HuH-7.5 (cell line): ENCODE measurements at regions not wholly inside any gene's neighbourhood (a gene's known extent, or its start where the extent isn't known, plus 50 kb on each side); places are given as distances from the start of the nearest gene placed in this dataset.

Experiments used
- DNase-seq: peaks from one replicate; pipeline ENCODE4 v3.0.0; 2011; ENCODE audit warnings: low spot score

DNA sequence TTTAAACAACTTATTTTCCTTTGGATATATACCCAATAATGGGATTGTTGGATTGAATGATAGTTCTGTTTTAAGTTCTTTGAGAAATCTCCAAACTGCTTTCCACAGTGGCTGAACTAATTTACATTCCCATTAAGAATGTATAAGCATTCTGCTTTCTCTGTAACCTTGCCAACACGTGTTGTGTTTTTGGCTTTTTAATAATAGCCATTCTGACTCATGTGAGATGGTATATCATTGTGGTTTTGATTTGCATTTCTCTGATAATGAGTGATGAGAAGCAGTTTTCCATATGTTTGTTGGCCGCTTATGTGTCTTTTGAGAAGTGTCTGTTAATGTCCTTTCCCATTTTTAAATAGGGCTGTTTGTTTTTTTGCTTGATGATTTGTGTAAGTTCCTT, 155.6 kb upstream of the PITX2 start:
- no peak for DNase-seq

DNA sequence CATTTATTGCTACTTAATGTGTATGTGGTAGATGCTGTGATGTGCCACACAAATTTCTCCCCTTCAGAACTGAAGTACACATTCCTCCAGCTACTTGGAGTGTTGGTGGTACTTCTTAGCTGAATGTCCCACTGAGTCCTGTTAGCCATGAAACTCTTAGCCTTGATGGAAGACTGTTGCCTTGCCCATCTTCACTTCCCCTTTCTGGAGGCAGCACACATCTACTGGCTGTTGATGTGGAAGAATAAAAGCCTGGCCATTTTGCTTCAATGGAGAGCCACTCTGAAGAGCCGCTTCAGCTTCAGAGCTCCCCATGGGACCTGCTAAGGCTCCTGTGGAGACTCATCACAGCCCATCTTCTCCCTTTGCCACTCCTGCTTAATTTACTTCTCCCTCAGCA, 157.7 kb upstream of the PITX2 start:
- no peak for DNase-seq

DNA sequence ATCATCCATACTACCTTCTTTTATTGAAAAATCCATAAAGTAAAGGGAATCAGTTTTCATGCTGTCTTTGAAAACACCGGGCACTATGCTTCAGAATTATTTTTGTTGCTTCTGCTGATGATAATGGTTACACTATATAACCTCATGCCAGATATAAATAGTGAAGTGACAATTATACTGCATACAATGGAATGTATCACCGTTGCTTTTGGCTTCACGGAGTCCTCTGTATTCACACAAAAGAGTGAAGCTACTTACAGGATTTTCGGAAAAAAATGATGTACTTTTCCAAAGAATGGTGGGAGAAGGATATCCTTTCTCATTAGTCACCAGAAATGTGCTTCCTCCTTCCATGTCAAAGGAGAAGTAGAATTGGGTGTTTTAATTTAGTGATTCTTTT, 159.1 kb upstream of the PITX2 start:
- no peak for DNase-seq

DNA sequence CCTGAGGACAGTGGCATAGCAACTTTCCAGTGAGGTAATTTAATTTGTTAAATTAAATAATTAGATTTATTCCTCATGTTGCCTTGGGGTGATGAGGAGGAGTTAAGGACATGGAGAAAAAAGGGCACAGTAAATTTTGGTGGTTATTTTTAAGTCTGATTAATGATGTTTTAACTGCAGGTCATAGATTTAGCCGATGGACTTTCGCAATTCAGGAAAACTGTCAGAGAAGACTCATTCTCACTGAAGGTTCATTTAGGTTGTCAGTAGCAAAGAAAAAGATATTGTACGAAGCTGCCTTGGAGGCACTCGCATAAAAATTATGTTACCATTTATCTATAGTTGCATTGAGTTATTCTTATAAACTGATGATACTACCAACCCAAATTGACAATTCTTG, 164.2 kb upstream of the PITX2 start:
- no peak for DNase-seq

DNA sequence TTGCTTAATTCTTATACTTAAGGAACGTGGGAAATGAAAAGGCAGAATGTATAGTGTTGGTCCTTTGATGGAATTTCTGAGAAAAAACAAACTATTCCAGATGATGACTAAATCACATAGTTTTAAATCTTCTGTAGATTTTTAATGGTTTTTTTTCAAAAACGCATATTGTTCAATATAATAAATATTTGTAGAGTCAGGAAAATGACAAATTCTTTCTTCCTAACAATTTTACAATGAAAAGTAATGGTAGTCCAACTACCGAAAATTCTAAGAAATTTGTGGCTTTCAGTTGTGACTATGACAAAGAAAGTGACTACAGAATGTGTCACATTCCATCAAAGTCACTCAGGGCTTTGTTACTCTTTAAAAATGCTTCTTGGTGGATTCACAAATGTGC, 164.8 kb upstream of the PITX2 start:
- DNase-seq, result no peak

DNA sequence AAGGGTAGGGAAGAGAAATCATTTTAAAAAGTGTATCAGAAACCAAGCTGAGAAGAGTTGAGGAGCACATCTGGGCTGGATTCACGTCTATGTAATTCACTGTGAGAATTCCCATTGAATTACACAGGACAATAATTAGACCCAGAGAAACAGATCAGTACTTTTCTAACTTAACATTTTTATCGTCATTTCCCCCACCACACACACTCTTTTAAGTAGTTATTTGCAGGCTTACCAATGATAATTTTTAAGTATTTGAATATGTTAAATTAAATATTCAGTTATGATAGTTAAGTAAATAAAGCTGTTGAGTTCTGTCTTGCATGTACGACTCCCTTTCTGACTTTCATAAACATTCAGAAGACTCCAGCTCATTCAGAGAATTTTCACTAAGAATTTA, 165.4 kb upstream of the PITX2 start:
- no peak for DNase-seq

DNA sequence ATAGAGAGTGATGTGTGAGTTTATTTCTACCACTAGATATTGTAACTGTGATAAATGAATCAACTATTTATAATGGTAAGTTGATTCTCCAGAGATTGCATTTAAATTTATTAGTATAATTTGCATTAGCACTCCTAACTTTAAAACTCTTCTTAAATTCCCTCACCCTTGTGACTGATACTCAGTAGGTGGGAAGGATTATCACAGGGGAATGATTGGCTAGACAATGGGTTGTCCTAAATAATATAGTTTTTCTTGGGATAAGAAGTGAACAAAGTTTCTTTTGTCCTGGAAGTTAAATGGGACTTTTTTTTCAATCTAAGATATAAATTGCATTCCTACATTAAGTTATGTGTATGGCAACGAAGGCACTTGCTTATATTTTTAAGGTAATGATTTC, 169.2 kb upstream of the PITX2 start:
- no peak for DNase-seq

DNA sequence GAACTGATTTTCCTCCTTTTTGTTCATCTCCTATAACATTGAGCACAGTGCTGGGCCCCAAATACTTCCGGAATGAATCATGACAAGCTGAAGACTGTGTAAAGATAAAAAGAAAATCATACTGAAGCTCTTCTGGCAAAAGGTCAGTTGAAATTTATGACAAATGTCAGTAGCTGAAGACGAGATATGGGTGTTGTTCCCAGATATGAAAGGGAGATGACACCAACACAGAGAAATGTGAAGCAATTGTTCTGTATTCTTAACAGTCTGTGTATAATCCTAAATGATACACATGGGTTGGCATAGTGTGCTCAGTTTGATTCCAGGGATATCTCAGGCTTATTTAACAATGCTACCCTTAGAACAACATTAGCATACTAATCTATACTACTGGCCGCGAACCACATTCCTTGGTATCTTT, 170.5 kb upstream of the PITX2 start:
- no peak for DNase-seq

DNA sequence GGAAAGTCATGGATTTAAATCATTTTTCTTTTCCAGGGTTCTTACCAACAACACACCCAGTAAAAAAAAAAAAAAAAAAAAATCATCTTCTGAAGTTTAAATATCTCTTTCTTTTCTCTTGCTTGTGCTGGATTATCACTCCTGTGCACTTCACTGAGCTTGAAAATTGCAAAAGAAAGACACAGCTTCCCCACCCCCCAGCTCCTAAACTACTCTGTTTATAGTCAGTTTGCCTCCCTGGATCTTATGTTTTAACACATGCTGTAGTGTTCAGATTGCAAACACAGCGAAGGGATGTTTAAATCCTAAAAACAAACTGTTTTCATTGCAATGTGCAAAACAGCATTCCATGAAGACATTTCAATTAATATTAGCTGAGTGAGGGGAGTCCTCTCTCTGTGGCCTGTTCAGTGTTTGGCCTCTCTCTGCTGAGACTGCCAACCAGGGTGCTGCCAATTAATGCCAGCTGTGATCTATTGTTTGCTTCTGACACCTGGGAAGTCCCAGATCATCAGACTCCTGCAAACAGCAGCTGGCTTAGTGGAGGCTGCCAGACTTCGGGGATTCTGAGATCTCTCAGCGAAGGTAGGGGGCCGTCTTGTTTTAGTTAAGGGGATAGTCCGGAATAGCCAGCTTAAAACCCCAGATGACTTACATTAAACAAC, 171.1 kb upstream of the PITX2 start:
- DNase-seq, result no peak

DNA sequence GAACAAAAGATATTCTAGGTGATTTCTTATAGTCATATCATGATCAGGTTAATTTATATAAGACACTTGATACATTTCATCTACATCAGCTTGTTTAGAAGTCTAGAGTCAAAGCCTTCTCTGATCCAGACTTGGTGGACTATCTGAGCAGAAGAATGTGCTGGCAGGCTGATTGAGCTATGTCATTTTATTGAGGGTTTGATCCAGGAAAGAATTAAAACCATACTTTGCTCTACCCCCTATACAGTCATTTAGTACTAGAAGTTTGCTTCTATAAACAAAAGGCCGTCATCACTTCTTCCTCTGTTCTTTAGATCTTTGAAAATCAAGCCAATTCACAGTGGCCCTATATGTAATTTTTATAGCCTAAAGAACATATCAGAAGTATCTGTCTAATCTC, 173.1 kb upstream of the PITX2 start:
- DNase-seq, result no peak

DNA sequence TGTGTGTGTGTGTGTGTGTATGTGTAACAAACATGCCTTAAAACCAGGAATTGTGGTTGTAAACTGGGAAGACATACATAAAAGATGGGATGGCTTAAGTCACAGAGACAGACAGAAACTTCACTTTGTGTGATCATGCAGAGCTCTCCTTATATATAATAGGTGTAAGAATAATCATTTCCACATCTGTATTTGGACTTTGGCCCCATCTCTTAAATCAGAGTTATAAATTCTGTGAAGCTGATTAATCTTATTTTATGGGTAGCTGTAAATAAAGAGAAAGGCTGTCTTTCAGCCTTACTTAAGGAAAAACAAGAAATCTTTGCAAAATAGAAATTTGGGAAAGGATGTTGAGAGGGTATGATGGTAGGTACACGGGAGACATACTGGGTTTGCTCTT, 174.6 kb upstream of the PITX2 start:
- DNase-seq, result no peak

DNA sequence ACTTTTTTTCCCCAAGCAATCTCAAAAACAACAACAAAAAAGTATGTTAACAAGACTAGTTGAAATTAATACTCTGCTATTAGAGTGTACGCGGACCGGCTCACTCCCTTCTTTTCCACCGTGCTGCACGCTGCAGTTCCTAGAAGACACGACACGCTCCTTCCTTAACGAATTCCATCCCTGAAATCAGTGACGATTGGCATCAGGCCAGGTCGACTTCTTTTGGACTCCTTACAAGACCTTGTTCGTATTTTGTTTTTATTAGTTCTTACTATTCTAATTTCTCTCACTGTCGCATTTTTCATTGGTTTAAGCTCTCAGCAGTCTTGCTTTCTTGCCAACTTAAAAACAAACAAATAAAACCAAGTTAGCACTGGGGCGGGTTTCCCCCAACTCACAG, 175.8 kb upstream of the PITX2 start:
- DNase-seq, result no peak

DNA sequence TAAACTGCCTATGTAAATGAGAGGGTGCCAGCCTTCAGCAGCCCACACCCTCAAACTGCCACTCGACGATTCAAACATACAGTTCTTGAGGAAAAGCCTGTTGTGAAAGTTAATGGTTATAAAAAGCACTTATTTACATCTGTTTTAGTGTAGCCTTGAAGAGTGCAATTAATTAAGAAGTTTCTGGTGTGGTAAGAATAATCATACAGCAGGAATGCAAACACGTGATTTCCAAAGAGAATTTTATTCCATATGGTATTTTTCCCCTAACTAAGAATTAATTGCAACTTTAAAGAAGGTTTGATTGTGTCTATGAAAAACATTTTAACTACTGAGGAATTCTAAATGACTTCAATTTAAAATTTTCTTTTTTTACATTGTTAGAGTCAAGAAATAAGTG, 176.3 kb upstream of the PITX2 start:
- DNase-seq, result no peak

DNA sequence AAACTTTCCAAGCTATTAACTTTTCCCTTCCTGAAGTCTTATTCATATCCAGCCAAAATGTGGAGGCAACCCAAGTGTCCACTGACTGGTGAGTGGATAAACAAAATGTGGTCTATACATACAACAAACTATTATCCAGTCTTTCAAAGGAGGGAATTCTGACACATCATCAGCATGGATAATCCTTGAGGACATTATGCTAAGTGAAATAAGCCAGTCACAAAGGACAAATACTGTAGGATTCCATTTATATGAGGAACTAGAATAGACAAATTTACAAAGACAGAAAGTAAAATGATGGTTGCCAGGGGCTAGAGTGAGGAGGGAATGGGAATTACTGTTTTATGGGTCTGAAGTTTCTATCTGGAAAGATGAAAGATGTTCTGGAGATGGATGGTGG, 178.7 kb upstream of the PITX2 start:
- DNase-seq, result no peak

DNA sequence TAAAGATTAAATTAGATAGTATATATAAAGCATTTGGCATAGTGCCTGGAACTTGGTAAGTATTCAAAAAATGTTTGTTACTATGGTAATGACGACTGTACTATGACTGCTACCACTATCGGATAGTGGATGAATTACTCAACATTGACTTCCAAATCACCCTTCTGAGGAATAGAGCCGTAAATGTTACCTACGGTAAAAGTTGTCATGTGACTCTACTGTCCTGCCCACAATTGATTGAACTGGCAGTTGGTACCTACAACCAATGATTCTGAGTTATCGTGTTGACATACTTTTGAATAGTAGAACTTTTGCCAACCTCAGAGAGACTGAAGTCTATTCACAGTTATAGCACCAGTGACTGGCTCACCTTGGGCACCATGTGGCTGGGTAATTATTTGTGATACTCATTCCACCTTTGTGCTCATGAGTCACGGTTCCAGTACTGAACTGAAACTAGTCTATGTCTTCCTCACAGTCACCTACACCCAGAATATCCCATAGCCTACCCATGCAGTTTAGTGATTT, 185.5 kb upstream of the PITX2 start:
- no peak for DNase-seq

DNA sequence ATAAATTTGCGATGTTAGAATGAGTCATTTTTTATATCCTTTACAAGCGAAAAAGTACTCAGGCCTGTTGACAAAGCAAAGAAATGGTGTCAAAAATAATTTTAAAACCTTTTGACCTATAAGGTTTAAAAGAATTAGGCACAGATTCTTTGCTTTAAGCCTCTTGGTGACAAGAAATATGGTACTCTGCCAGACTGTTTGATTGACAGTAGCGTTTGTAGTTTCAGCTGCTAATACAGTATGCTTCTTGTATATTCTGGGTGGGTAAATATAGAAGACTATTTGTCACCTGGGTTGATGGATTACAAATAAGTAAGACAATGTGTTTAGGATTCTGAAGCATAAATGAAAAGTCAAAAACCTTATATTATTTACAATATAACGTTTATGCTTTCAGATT, 193.1 kb upstream of the PITX2 start:
- no peak for DNase-seq

DNA sequence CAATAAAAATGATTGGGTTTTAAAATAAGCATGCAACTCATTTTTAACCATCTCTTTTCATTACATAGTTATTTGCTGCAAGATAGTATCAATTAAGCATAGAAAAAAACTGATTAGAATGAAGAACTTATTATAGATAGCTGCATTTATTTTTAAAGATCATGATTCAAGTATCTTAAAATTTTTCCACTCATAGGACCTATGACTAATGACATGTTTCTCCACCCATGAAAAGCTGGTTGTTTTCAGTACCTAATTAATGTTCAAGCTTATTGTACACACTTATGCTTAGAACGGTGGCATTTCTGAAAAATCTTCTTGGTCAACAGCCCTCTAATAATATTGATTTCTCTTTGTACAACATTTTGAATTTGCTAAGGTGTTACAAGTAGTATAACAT, 193.5 kb upstream of the PITX2 start:
- no peak for DNase-seq

DNA sequence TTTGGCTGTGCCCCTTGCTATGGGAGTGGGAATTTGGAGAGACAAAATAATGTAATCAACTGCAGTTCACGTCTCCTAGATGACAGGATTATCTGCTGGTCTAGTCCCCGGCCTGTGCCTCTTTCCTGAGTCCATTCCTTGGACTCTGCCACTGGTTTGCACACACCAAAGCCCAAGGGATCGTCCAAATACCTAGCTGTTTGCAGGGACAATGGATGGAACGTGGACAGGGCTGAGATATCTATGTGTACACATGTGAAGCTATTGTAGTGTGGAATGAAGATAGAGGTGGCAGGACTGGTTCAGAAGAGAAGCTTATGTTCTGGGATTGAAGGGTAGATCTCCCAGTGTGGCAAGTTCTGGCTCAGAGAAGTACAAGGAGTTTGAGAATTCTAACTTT, 198.3 kb upstream of the PITX2 start:
- DNase-seq, result no peak

DNA sequence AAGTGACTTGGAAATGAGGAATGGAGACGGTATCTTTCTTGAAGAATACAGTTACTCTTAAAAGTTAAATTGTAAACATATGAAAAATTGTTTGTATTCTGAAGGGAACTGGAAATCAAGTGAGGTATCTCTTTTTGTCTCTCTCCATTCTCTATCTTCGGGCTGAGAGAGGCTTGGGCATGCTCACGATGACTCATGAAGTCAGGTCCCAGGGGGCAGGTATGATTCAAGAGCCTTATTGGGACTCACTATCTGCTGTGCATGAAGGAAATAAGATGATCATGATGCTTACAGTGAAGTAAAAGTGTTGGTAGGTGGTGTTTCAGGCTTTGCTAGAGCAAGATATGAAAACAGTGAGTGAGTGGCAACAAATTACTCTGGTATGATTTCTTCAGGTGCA, 200.4 kb upstream of the PITX2 start:
- DNase-seq, result no peak

DNA sequence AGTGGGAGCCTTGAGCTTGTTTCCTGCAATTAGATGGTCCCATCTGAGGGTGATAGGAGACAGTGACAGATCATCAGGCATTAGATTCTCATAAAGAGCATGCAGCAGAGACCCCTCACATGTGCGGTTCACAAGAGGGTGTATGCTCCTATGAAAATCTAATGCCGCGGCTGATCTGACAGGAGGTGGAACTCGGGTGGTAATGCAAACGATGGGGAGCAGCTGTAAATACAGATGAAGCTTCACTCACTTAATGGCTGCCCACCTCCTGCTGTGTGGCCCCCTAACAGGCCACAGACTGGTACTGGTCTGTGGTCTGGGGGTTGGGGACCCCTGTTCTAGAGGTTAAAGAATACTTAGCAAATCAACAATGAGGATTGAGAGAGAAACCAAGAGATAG, 201.5 kb upstream of the PITX2 start:
- no peak for DNase-seq

DNA sequence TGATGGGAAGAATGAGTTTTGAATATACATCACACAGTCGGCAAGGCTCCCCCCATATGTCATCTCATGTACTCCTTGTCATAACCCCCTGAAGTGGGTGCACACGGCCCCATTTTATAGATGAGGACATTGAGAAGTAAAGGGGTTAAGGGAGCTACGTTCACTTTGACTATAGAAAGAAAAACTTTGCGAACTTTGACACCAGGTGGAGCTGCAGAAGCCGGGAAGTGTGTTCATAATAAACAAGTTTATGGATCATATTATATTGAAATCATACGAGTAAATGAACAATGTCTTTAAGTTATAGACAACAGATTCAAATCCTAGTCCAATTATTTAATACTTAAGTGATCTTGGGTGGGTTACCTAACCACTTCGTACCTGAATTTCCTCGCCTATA, 203.8 kb upstream of the PITX2 start:
- no peak for DNase-seq

DNA sequence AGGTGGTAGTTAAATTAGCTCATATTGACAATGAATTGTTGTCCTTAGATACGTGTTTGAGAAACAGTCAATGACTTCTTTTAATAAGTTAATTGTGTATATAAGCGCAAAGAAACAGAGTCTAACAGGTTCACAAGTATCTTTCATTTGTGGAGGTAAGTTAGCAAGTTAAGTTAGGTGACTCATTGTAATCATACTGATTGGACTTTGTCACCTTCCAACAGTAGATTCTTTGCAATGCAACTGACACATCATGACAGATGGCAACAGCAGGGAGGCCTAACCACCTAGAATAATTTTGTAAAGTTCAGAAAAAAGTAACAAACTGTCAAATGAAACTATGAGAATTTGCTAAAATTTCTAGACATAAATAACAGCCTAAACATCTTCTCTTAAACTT, 207.6 kb upstream of the PITX2 start:
- no peak for DNase-seq

DNA sequence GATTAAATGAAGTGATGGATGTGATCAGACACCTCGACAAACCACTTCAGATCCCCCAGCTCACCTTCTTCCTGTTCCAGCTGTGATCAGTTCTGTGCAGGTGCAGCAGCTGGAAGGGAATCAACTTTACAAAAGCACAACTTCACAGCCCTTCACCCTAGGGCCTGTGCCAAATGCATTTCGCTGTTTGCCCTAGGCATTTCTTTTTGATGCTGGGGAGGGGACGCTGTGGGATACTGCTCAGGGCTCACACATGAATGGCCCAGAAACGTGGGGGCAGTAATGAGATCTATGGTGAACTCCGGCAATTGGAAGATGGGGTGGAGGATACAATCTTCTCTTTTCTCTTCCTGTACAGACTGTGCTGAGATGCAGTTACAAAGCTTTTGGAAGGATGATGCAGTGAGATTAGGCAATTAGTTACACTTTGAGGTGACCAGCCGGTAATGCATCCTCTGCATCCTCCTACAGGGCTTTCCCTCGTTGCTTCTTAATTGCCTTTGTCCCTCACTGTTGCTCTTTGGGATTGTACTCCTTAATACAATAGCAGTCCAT, 215.1 kb upstream of the PITX2 start:
- no peak for DNase-seq

DNA sequence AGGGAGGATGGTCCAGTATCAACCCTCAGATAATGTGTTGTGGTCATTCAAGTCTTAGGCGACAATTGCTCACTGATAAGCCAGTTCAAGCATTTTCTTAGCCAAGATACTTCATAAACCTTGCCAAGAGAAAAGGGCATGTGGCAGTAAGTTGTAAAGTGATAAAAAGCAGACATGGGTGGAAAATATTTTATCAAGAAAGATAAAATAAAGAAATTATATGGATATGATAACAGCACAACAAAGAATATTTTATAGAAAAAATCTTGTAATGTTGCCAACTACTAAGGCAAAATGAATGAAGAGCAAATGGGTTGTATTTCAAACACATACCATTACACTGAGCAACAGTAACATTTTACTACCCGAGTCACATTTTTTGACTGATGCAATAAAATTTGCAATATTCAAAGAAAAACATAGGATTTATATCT, 217.4 kb upstream of the PITX2 start:
- no peak for DNase-seq
